Peyer's patch (tissue), 4 donors: ENCODE measurements at regions not wholly inside any gene's neighbourhood (a gene's known extent, or its start where the extent isn't known, plus 50 kb on each side); places are given as distances from the start of the nearest gene placed in this dataset.

Source experiments
- DNase-seq, 3 donors: peaks; one replicate each; pipeline ENCODE4 v3.0.0-alpha.2; 2017 to 2019
- H3K27ac ChIP-seq, 4 donors: fragments of 200-600 bp; sonication (generic); one replicate each; pipeline ENCODE4 v1.5.1; 2016 to 2019
- H3K27me3 ChIP-seq, 2 donors: fragments of 200-600 bp; sonication (generic); one replicate each; pipeline ENCODE4 v1.5.1; 2019
- H3K36me3 ChIP-seq, 3 donors: fragments of 200-600 bp; sonication (generic); one replicate each; pipeline ENCODE4 v1.5.1; 2016 to 2019
- H3K4me1 ChIP-seq, 4 donors: fragments of 200-600 bp; sonication (generic); one replicate each; pipeline ENCODE4 v1.5.1; 2016 to 2019
- H3K4me3 ChIP-seq, 4 donors: fragments of 200-600 bp; sonication (generic); 1 replicate in 3 of 4; 2 replicates in 1 of 4; pipeline ENCODE4 v1.5.1; 2016 to 2019; ENCODE audit warnings: mild to moderate bottlenecking in 1 of 4
- H3K9me3 ChIP-seq, 4 donors: fragments of 200-600 bp; sonication (generic); one replicate each; pipeline ENCODE4 v1.5.1; 2016 to 2019; ENCODE audit warnings: mild to moderate bottlenecking in 1 of 4
- POLR2A ChIP-seq, 2 donors: fragments of 450-650 bp; IDR thresholded peaks; one replicate each; pipeline ENCODE4 v1.5.1; 2017; ENCODE audit warnings: antibody characterized with exemption in 2 of 2, mild to moderate bottlenecking in 2 of 2, moderate library complexity in 2 of 2
- TF ChIP-seq, protein P1 (sequence below), 6 experiments: fragments of 450-650 bp in 4 of 6; fragments of 200-600 bp in 2 of 6; sonication (generic) in 1 of 6; IDR thresholded peaks; one replicate each; pipeline ENCODE4 v1.5.1; 2017 to 2019; ENCODE audit warnings: antibody characterized with exemption in 6 of 6, mild to moderate bottlenecking in 3 of 6, moderate library complexity in 1 of 6

DNA sequence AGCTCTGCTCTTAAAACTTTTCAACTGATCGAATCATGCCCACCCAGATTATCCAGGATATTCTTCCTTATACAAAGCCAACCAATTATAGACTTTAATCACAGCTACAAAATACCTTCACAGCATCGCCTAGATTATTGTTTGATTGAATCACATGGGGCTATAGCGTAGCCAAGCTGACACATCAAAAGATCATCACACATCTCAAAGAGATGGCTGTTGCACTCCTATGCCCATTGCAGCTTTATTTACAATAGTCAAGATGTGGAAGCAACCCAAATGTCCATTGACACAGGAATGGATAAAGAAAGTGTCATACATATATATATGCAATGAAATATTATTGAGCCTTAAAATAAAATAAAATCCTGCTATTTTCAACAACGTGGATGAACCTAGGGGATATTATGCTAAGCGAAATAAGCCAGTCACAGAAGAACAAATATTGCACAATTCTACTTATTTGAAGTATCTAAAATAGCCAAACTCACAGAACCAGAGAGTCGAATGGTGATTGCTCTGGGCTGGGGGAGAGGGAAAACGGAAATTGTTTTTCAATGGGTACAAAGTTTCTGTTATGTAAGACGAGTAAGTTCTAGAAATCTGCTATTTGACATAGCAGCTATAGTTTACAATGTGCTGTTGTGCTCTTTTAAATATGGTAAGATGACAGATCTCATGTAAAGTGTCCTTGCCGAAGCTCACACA, 60.9 kb upstream of the ERCC4 start:
- no peaks in the 10 kb centered on the region for H3K36me3 ChIP-seq
- no peak overlapping the region for H3K4me3 ChIP-seq
- H3K4me1 ChIP-seq = no peaks in the 10 kb centered on the region
- H3K9me3 ChIP-seq = no peaks in the 10 kb centered on the region
- H3K27me3 ChIP-seq = no peaks in the 10 kb centered on the region
- H3K27ac ChIP-seq = no peak overlapping the region
- no peak for TF ChIP-seq POLR2A (IDR thresholded peaks at IDR 0.05)
- TF ChIP-seq, protein P1, sequence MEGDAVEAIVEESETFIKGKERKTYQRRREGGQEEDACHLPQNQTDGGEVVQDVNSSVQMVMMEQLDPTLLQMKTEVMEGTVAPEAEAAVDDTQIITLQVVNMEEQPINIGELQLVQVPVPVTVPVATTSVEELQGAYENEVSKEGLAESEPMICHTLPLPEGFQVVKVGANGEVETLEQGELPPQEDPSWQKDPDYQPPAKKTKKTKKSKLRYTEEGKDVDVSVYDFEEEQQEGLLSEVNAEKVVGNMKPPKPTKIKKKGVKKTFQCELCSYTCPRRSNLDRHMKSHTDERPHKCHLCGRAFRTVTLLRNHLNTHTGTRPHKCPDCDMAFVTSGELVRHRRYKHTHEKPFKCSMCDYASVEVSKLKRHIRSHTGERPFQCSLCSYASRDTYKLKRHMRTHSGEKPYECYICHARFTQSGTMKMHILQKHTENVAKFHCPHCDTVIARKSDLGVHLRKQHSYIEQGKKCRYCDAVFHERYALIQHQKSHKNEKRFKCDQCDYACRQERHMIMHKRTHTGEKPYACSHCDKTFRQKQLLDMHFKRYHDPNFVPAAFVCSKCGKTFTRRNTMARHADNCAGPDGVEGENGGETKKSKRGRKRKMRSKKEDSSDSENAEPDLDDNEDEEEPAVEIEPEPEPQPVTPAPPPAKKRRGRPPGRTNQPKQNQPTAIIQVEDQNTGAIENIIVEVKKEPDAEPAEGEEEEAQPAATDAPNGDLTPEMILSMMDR (IDR thresholded peaks at IDR 0.05) = no peak
- no peak for DNase-seq

DNA sequence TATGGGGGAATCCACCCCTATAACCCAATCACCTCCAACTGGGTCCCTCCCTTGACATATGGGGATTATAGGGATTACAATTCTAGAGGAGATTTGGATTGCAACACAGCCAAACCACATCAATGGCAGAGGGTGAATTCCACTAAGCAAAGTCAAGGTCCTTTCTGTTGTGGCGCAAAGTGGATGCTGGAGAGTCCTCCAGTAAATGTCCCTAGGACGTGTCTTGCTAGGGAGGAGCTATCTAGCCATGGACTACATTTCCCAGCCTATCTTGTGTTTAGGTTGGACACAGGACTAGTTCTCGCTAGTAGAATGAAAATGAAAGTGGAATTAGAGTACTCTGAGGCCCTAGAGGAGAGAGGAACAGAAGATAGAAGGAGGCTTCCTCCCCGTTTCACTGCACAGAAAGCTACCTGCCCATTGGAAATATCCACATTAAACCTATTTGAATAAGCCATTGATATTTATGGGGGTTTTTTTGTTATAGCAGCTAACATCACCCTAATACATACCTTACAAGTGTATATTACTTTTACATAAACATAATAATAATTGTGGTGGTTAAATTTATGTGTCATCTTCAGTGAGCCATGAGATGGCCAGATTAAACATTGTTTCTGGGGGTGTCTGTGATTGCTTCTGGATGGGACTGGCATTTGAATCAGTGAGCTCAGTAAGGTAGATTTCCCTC, 56.7 kb upstream of the ERCC4 start:
- Histone ChIP-seq H3K36me3 (no peaks in the 10 kb centered on the region), H3K4me1 (no peaks in the 10 kb centered on the region), H3K9me3 (no peaks in the 10 kb centered on the region), H3K27ac (no peak overlapping the region), H3K27me3 (no peaks in the 10 kb centered on the region), H3K4me3 (no peak overlapping the region)
- no peak for DNase-seq
- TF ChIP-seq POLR2A (IDR thresholded peaks at IDR 0.05) = no peak
- TF ChIP-seq, protein P1 (IDR thresholded peaks at IDR 0.05) = no peak

DNA sequence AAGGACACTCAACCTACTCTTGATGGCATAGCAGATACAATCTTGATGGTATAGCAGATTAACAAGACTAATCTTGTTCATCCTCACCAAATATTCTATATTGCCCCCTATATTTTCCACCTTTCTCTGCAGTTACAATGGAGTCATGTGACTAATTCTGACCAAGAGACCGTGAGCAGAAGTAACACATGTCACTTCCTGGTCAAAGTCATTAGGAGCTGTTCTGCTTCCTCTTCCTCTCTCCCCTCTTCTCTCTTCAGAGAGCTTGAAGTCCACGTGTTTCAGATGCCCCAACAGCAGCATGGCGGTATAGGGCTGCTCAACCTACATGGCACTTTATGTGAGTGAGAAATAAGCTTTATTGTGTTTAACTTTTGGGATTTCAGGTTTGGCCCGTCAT, 55.3 kb upstream of the ERCC4 start:
- Histone ChIP-seq H3K9me3 (no peaks in the 10 kb centered on the region), H3K4me1 (no peaks in the 10 kb centered on the region), H3K27me3 (no peaks in the 10 kb centered on the region), H3K36me3 (no peaks in the 10 kb centered on the region), H3K4me3 (no peak overlapping the region), H3K27ac (no peak overlapping the region)
- DNase-seq = no peak
- TF ChIP-seq POLR2A (IDR thresholded peaks at IDR 0.05) = no peak
- TF ChIP-seq, protein P1 (IDR thresholded peaks at IDR 0.05) = no peak

DNA sequence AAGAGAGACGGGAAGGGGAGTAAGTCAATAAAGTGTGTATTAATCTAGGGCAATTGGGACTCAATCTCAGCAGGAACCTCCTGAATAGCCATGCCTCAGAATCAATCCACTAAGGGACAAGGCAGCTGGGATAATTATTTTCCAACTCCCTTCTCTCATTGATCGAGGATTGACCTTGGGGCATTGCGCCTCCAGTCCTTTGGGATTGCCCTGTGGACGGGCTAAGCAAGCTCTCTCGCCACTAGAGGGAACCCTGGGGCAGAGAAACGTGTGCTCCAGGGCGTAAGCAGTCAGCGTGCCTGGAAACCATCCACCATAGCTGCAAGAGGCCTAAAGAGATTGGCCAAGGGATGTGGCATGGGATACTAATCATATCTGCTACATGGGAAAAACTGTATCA, 53.9 kb upstream of the ERCC4 start:
- Histone ChIP-seq H3K4me1 (no peaks in the 10 kb centered on the region), H3K27me3 (no peaks in the 10 kb centered on the region), H3K9me3 (no peaks in the 10 kb centered on the region), H3K36me3 (no peaks in the 10 kb centered on the region), H3K27ac (no peak overlapping the region), H3K4me3 (no peak overlapping the region)
- DNase-seq = peak; percentile 31 to 69 (median 53)
- TF ChIP-seq POLR2A (IDR thresholded peaks at IDR 0.05) = no peak
- TF ChIP-seq, protein P1 (IDR thresholded peaks at IDR 0.05) = peak in 4 of 6 experiments; percentile 29 to 53 (median 49)
